ENCODE measurements at regions not wholly inside any gene's neighbourhood (a gene's known extent, or its start where the extent isn't known, plus 50 kb on each side); places are given as distances from the start of the nearest gene placed in this dataset.

- no peak for DNase-seq
These were observed 163.3 kb downstream of the METTL4 start for GRCh38 chr18:2407961-2408360.

GRCh38 chr18:2409906-2410305 is 161.4 kb downstream of the METTL4 start:
- no peak for DNase-seq

GRCh38 chr18:2410688-2411087 is 160.6 kb downstream of the METTL4 start:
- DNase-seq, result no peak

- no peak for DNase-seq
These were observed 159.8 kb downstream of the METTL4 start for GRCh38 chr18:2411381-2411960.

- DNase-seq, result no peak
These were observed 159.0 kb downstream of the METTL4 start for GRCh38 chr18:2412281-2412680.

- DNase-seq, result no peak
These were observed 158.1 kb downstream of the METTL4 start for GRCh38 chr18:2412996-2413751.

GRCh38 chr18:2414235-2414634 is 157.1 kb downstream of the METTL4 start:
- DNase-seq, result no peak

GRCh38 chr18:2415656-2416055 is 155.6 kb downstream of the METTL4 start:
- no peak for DNase-seq

- no peak for DNase-seq
These were observed 153.3 kb downstream of the METTL4 start for GRCh38 chr18:2417861-2418610.

- DNase-seq, result no peak
These were observed 150.9 kb downstream of the METTL4 start for GRCh38 chr18:2420367-2420766.

GRCh38 chr18:2423761-2424160 is 147.5 kb downstream of the METTL4 start:
- DNase-seq, result no peak

- no peak for DNase-seq
These were observed 146.9 kb downstream of the METTL4 start for GRCh38 chr18:2424420-2424819.

GRCh38 chr18:2425426-2426317 is 145.6 kb downstream of the METTL4 start:
- no peak for DNase-seq

GRCh38 chr18:2430191-2430590 is 141.1 kb downstream of the METTL4 start:
- DNase-seq, result no peak

- DNase-seq, result no peak
These were observed 139.5 kb downstream of the METTL4 start for GRCh38 chr18:2431806-2432205.

GRCh38 chr18:2433366-2433765 is 137.9 kb downstream of the METTL4 start:
- no peak for DNase-seq

GRCh38 chr18:2441544-2441943 is 129.8 kb downstream of the METTL4 start:
- DNase-seq, result no peak

GRCh38 chr18:2442006-2442405 is 129.3 kb downstream of the METTL4 start:
- DNase-seq, result no peak

- no peak for DNase-seq
These were observed 128.5 kb downstream of the METTL4 start for GRCh38 chr18:2442726-2443275.

- no peak for DNase-seq
These were observed 127.0 kb downstream of the METTL4 start for GRCh38 chr18:2444201-2444875.

- DNase-seq, result no peak
These were observed 122.6 kb downstream of the METTL4 start for GRCh38 chr18:2448565-2449151.

- no peak for DNase-seq
These were observed 119.7 kb downstream of the METTL4 start for GRCh38 chr18:2451556-2451955.
